OCI-LY7 (cell line): ENCODE measurements at regions not wholly inside any gene's neighbourhood (a gene's known extent, or its start where the extent isn't known, plus 50 kb on each side); places are given as distances from the start of the nearest gene placed in this dataset.

Source experiments
- BruUV-seq: library from RNA; stranded (reverse); fragments of 400-500 nt; replicated peaks from 2 replicates; lab custom pipeline; 2021; lab: Mats Ljungman, UMichigan
- CTCF ChIA-PET: fragments of 300-600 bp; sonication (Branson Sonifier 250); formaldehyde crosslinking; loops from one replicate; lab custom pipeline; 2022; ENCODE audit warnings: antibody characterized with exemption; ENCODE audit not compliant: unreplicated experiment; lab: Charles Lee
- POLR2A ChIA-PET: fragments of 300-600 bp; sonication (Branson Sonifier 250); formaldehyde crosslinking; loops from one replicate; lab custom pipeline; 2022; ENCODE audit warnings: antibody characterized with exemption; lab: Charles Lee
- DNase-seq: peaks from one replicate; pipeline ENCODE4 v3.0.0-alpha.2; 2015; ENCODE audit warnings: low spot score
- H2AFZ ChIP-seq: fragments of 200-600 bp; sonication (generic), shearing (Covaris generic); 2 replicates; pipeline ENCODE4 v1.6.1; 2014; ENCODE audit warnings: mild to moderate bottlenecking, antibody characterized with exemption, low read length, moderate library complexity
- H3K27ac ChIP-seq: fragments of 200-600 bp; sonication (generic); 2 replicates; pipeline ENCODE4 v1.5.1; 2014; ENCODE audit warnings: mixed run types, low read depth, mild to moderate bottlenecking, moderate library complexity, low read length, inconsistent platforms; ENCODE audit not compliant: poor library complexity, severe bottlenecking
- H3K36me3 ChIP-seq: fragments of 200-600 bp; sonication (generic); 2 replicates; pipeline ENCODE4 v1.6.1; 2014; ENCODE audit warnings: mild to moderate bottlenecking, antibody characterized with exemption, low read length, moderate library complexity, mixed read lengths; ENCODE audit not compliant: insufficient read depth
- H3K4me1 ChIP-seq: fragments of 200-600 bp; sonication (generic); 2 replicates; pipeline ENCODE4 v1.5.1; 2014; ENCODE audit warnings: mild to moderate bottlenecking, low read length; ENCODE audit not compliant: insufficient read depth, poor library complexity, severe bottlenecking
- H3K4me2 ChIP-seq: fragments of 200-600 bp; sonication (generic); 2 replicates; pipeline ENCODE4 v1.6.1; 2014; ENCODE audit warnings: mild to moderate bottlenecking, low read length
- H3K4me3 ChIP-seq: fragments of 200-600 bp; sonication (generic); 2 replicates; pipeline ENCODE4 v1.5.1; 2014; ENCODE audit warnings: mild to moderate bottlenecking, low read depth, low read length; ENCODE audit not compliant: poor library complexity, severe bottlenecking
- H3K79me2 ChIP-seq: fragments of 200-600 bp; sonication (generic); 2 replicates; pipeline ENCODE4 v1.6.1; 2016; ENCODE audit warnings: low read depth, mild to moderate bottlenecking, low read length, moderate library complexity, mixed read lengths; ENCODE audit not compliant: insufficient read depth
- H3K9me2 ChIP-seq: fragments of 200-600 bp; sonication (generic); 2 replicates; pipeline ENCODE4 v1.6.1; 2016; ENCODE audit warnings: mild to moderate bottlenecking, low read length, mixed read lengths; ENCODE audit not compliant: insufficient read depth
- H3K9me3 ChIP-seq: fragments of 200-600 bp; sonication (generic); 2 replicates; pipeline ENCODE4 v1.6.1; 2014; ENCODE audit warnings: mild to moderate bottlenecking, mixed run types, low read length, mixed read lengths
- H4K20me1 ChIP-seq: fragments of 200-600 bp; sonication (generic); 2 replicates; pipeline ENCODE4 v1.6.1; 2014; ENCODE audit warnings: mild to moderate bottlenecking, antibody characterized with exemption, low read length, moderate library complexity, mixed read lengths; ENCODE audit not compliant: insufficient read depth
- CTCF ChIP-seq: fragments of 200-600 bp; sonication (generic); conservative IDR thresholded peaks from 2 replicates; pipeline ENCODE4 v1.5.1; 2014; ENCODE audit warnings: mild to moderate bottlenecking, antibody characterized with exemption, low read length, moderate library complexity, mixed read lengths
- EZH2phosphoT487 ChIP-seq: fragments of 200-600 bp; sonication (generic); IDR thresholded peaks from 2 replicates; pipeline ENCODE4 v1.6.1; 2018; ENCODE audit warnings: low read depth, borderline replicate concordance, mild to moderate bottlenecking, mixed run types, antibody characterized with exemption, low read length, moderate library complexity, mixed read lengths
- intact Hi-C: fragments of 100-400 bp; cut with micrococcal nuclease; formaldehyde crosslinking; loops from one replicate; pipeline ENCODE4 v1.10.0; 2022; ENCODE audit not compliant: unreplicated experiment

- Histone ChIP-seq H3K9me2 (no peaks in the 10 kb centered on the region), H3K79me2 (no peaks in the 10 kb centered on the region), H3K27ac (no peak overlapping the region), H3K4me3 (no peak overlapping the region), H4K20me1 (no peaks in the 10 kb centered on the region), H3K36me3 (no peaks in the 10 kb centered on the region), H3K9me3 (no peaks in the 10 kb centered on the region), H3K4me2 (no peak overlapping the region), H3K4me1 (no peaks in the 10 kb centered on the region), H2AFZ (no peak overlapping the region)
- no peak for TF ChIP-seq CTCF
- no peak for TF ChIP-seq EZH2phosphoT487
- POLR2A ChIA-PET, result interaction anchor here (0.6 to 1.6 kb wide), 4 partner anchors 9 to 216 kb away, joined by 3 to 6 read pairs (median 4); no protein-coding TSS in a partner anchor
- no TSS peak for BruUV-seq
- DNase-seq, result no peak
- CTCF ChIA-PET, result no interaction called here
- intact Hi-C loops, result no loop called here
Measured at GRCh38 chr2:51650769-51651168, 618.8 kb upstream of the NRXN1 start.

- POLR2A ChIA-PET, result interaction anchor here (0.7 kb wide), 1 partner anchor 40 kb away, joined by 3 read pairs; no protein-coding TSS in a partner anchor
- TF ChIP-seq EZH2phosphoT487 (no peak), CTCF (no peak)
Measured at GRCh38 chr2:51649366-51649765, 617.4 kb upstream of the NRXN1 start.

GRCh38 chr2:51638811-51639210 lies 606.9 kb upstream of the NRXN1 start:
- ChIA-PET POLR2A (no interaction called here), CTCF (no interaction called here)
- no peak for DNase-seq
- no peak for TF ChIP-seq CTCF
- TF ChIP-seq EZH2phosphoT487, result no peak
- no TSS peak for BruUV-seq
- no peak overlapping the region for H3K27ac ChIP-seq
- no peak overlapping the region for H3K4me3 ChIP-seq
- no peaks in the 10 kb centered on the region for H3K36me3 ChIP-seq
- H4K20me1 ChIP-seq, result no peaks in the 10 kb centered on the region
- H2AFZ ChIP-seq, result no peak overlapping the region
- no peaks in the 10 kb centered on the region for H3K9me3 ChIP-seq
- intact Hi-C loops, result no loop called here
- H3K4me2 ChIP-seq, result no peak overlapping the region
- no peaks in the 10 kb centered on the region for H3K4me1 ChIP-seq
- no peaks in the 10 kb centered on the region; the same call in 1 of the 2 replicates for H3K9me2 ChIP-seq
- no peaks in the 10 kb centered on the region for H3K79me2 ChIP-seq

More at GRCh38 chr2:51649366-51649765, 617.4 kb upstream of the NRXN1 start:
- H3K4me3 ChIP-seq, result no peak overlapping the region
- H3K9me2 ChIP-seq, result no peaks in the 10 kb centered on the region
- H3K79me2 ChIP-seq, result no peaks in the 10 kb centered on the region
- H3K9me3 ChIP-seq, result no peaks in the 10 kb centered on the region
- no peak overlapping the region for H3K27ac ChIP-seq
- H4K20me1 ChIP-seq, result no peaks in the 10 kb centered on the region
- no peak overlapping the region for H3K4me2 ChIP-seq
- CTCF ChIA-PET, result no interaction called here
- H3K36me3 ChIP-seq, result no peaks in the 10 kb centered on the region
- H2AFZ ChIP-seq, result no peak overlapping the region
- no peak for DNase-seq
- intact Hi-C loops, result no loop called here
- no TSS peak for BruUV-seq
- no peaks in the 10 kb centered on the region for H3K4me1 ChIP-seq
